ENCODE measurements at regions not wholly inside any gene's neighbourhood (a gene's known extent, or its start where the extent isn't known, plus 50 kb on each side); places are given as distances from the start of the nearest gene placed in this dataset.
A peak's percentile ranks its signal among the peaks of the same experiment; 100 is the strongest.
"Not testable (repeated sequence)": the region's sequence is repeated elsewhere in the genome, so short reads cannot be mapped to it uniquely, and the experiment has no call there.

DNA sequence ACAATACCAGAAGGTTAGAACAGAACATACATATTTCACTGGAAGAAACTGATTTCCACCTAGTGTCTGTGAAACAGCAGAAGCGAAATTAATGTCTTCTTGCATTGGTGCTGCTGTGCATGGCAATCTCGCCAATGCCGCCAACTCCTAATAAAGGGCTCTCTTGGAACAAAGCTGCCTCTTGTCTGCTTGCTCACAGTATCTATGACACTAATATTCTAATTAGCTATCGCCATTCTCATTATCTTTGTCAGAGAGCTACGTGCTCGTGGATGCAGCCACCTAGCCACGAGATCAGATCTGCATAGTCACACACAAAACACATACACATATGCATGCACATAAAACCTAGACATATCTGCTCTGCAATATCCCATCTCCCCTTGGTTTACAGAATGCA, 145.9 kb upstream of the OLIG3 start:
- TF ChIP-seq EZH2 (IDR thresholded peaks at IDR 0.05; ENCODE audit: insufficient read depth, poor library complexity, severe bottlenecking) (no peak), EZH2phosphoT487 (IDR thresholded peaks at IDR 0.05; ENCODE audit: insufficient read depth, low read depth) (no peak)
- WGBS, 2 experiments (ENCODE audit: low coverage in 1 of 2, low lambda C conversion rate in 2 of 2, missing lambda C conversion rate in 2 of 2) = 89 to 91% methylated on average over 7 of the region's 7 CpGs
- Histone ChIP-seq H3K9ac (no peak overlapping the region), H3F3A (ENCODE audit: insufficient read depth) (0 out of 2 replicates have a peak, but pooled peaks cover 6% of the 10 kb centered on the region), H3K27ac (no peak overlapping the region), H3K4me2 (ENCODE audit: unreplicated experiment) (no peak overlapping the region), H3K4me1 (ENCODE audit: insufficient read depth) (peaks cover 9% of the 10 kb centered on the region; the same call in 1 of the 2 replicates), H3K36me3 (ENCODE audit: low read depth) (no peaks in the 10 kb centered on the region), H2AFZ (no peak overlapping the region), H3K9me2 (ENCODE audit: insufficient read depth) (no peaks in the 10 kb centered on the region), H3K9me3 (ENCODE audit: low read depth) (no peaks in the 10 kb centered on the region), H3K4me3 (no peak overlapping the region), H3K27me3 (replicated peaks; ENCODE audit: insufficient read depth) (no peaks in the 10 kb centered on the region), H3K79me2 (ENCODE audit: insufficient read depth) (no peaks in the 10 kb centered on the region), H4K20me1 (ENCODE audit: insufficient read depth) (no peaks in the 10 kb centered on the region)
- DNase-seq = no peak
- in situ Hi-C loops (cut with MboI) = loop anchor here (10.0 to 25.0 kb wide), 2 partner anchors 378 to 555 kb away; no protein-coding TSS in a partner anchor

DNA sequence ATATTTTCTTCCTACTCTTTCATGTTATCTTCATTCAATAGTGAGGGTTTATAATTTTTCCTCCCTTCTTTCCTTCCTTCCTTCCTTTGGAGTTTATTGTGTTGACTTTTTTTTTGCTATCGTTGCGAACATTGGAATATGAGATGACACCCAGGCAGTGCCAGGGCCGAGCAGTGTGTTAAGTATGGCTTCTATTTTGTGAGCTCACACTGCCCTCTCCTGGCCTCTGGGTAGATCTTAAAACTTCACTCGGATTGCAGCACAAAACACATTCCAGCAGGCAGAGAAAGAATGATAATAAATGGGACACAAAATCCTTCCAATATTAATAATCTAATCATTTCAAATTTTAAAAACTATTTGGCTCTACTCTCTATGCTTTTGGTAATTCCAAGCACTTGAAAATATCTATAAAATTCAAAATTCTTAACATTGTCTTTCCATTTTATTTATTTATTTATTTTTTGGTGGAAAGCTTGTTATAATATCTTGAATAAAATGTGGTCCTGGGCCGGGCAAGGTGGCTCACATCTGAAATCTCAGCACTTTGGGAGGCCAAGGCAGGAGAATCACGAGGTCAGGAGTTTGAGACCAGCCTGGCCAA, 147.4 kb upstream of the OLIG3 start:
- Histone ChIP-seq H3K9ac (no peak overlapping the region), H4K20me1 (ENCODE audit: insufficient read depth) (no peaks in the 10 kb centered on the region), H3K4me1 (ENCODE audit: insufficient read depth) (peaks cover 9% of the 10 kb centered on the region; the same call in 1 of the 2 replicates), H3K4me3 (no peak overlapping the region), H3K9me3 (ENCODE audit: low read depth) (no peaks in the 10 kb centered on the region), H3K27ac (no peak overlapping the region), H3K79me2 (ENCODE audit: insufficient read depth) (no peaks in the 10 kb centered on the region), H3K27me3 (replicated peaks; ENCODE audit: insufficient read depth) (0 out of 2 replicates have a peak, but pooled peaks cover 3% of the 10 kb centered on the region), H2AFZ (no peak overlapping the region), H3F3A (ENCODE audit: insufficient read depth) (0 out of 2 replicates have a peak, but pooled peaks cover 5% of the 10 kb centered on the region), H3K36me3 (ENCODE audit: low read depth) (no peaks in the 10 kb centered on the region), H3K9me2 (ENCODE audit: insufficient read depth) (no peaks in the 10 kb centered on the region), H3K4me2 (ENCODE audit: unreplicated experiment) (no peak overlapping the region)
- in situ Hi-C loops (cut with MboI) = loop anchor here (10.0 to 25.0 kb wide), 2 partner anchors 379 to 557 kb away; no protein-coding TSS in a partner anchor
- WGBS, 2 experiments (ENCODE audit: low coverage in 1 of 2, low lambda C conversion rate in 2 of 2, missing lambda C conversion rate in 2 of 2) = 4 to 5% methylated on average over 6 of the region's 6 CpGs
- peak; percentile 85 for DNase-seq
- TF ChIP-seq EZH2phosphoT487 (IDR thresholded peaks at IDR 0.05; ENCODE audit: insufficient read depth, low read depth) (no peak), EZH2 (IDR thresholded peaks at IDR 0.05; ENCODE audit: insufficient read depth, poor library complexity, severe bottlenecking) (no peak)

DNA sequence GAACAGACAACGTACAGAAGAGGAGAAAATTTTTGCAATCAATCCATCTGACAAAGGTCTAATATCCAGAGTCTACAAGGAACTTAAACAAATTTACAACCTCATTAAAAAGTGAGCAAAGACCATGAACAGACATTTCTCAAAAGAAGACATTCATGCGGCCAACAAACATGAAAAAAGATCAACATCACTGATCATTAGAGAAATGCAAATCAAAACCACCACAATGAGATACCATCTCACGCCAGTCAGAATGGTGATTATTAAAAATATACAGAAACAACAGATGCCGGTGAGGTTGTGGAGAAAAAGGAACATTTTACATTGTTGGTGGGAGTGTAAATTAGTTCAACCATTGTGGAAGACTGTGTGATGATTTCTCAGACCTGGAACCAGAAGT, 149.0 kb upstream of the OLIG3 start:
- not testable (repeated sequence) for H3K27ac ChIP-seq; H4K20me1 ChIP-seq (ENCODE audit: insufficient read depth); H3K79me2 ChIP-seq (ENCODE audit: insufficient read depth); H3K4me3 ChIP-seq; H3K9me3 ChIP-seq (ENCODE audit: low read depth); DNase-seq; H3F3A ChIP-seq (ENCODE audit: insufficient read depth); H3K27me3 ChIP-seq (replicated peaks; ENCODE audit: insufficient read depth); H3K36me3 ChIP-seq (ENCODE audit: low read depth); H3K4me2 ChIP-seq (ENCODE audit: unreplicated experiment); H3K9ac ChIP-seq; H3K4me1 ChIP-seq (ENCODE audit: insufficient read depth); H2AFZ ChIP-seq; H3K9me2 ChIP-seq (ENCODE audit: insufficient read depth)
- WGBS, 2 experiments (ENCODE audit: low coverage in 1 of 2, low lambda C conversion rate in 2 of 2, missing lambda C conversion rate in 2 of 2) = 65 to 74% methylated on average over 4 of the region's 4 CpGs
- in situ Hi-C loops (cut with MboI) = loop anchor here (10.0 to 25.0 kb wide), 2 partner anchors 381 to 558 kb away; no protein-coding TSS in a partner anchor

DNA sequence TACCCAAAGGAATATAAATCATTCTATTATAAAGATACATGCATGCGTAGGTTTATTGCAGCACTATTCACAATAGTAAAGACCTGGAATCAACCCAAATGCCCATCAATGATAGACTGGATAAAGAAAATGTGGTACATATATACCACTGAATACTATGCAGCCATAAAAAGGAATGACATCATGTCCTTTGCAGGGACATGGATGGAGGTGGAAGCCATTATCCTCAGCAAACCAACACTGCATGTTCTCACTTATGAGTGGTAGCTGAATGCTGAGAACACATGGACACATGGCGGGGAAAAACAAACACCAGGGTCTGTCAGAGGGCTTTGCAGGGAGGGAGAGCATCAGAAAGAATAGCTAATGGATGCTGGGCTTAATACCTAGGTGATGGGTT, 149.4 kb upstream of the OLIG3 start:
- not testable (repeated sequence) for H3K27ac ChIP-seq; H2AFZ ChIP-seq; H3K36me3 ChIP-seq (ENCODE audit: low read depth); H3F3A ChIP-seq (ENCODE audit: insufficient read depth); H3K79me2 ChIP-seq (ENCODE audit: insufficient read depth); H3K9me2 ChIP-seq (ENCODE audit: insufficient read depth); H3K4me2 ChIP-seq (ENCODE audit: unreplicated experiment); H3K27me3 ChIP-seq (replicated peaks; ENCODE audit: insufficient read depth); DNase-seq; H3K9me3 ChIP-seq (ENCODE audit: low read depth); H3K9ac ChIP-seq; H3K4me3 ChIP-seq; H4K20me1 ChIP-seq (ENCODE audit: insufficient read depth); H3K4me1 ChIP-seq (ENCODE audit: insufficient read depth)
- in situ Hi-C loops (cut with MboI) = loop anchor here (10.0 to 25.0 kb wide), 2 partner anchors 381 to 559 kb away; no protein-coding TSS in a partner anchor
- WGBS, 2 experiments (ENCODE audit: low coverage in 1 of 2, low lambda C conversion rate in 2 of 2, missing lambda C conversion rate in 2 of 2) = 53 to 55% methylated on average over 2 of the region's 2 CpGs

All from GM23248 (cell line).